A673 (cell line): ENCODE measurements at regions not wholly inside any gene's neighbourhood (a gene's known extent, or its start where the extent isn't known, plus 50 kb on each side); places are given as distances from the start of the nearest gene placed in this dataset.

Experiments used
- BruUV-seq: library from RNA; stranded (reverse); fragments of 400-500 nt; replicated peaks from 2 replicates; lab custom pipeline; 2021; lab: Mats Ljungman, UMichigan
- CTCF ChIA-PET: fragments of 300-600 bp; sonication (Branson Sonifier 250); formaldehyde crosslinking; loops from one replicate; lab custom pipeline; 2022; ENCODE audit warnings: antibody characterized with exemption; lab: Charles Lee
- POLR2A ChIA-PET: fragments of 300-600 bp; sonication (Branson Sonifier 250); formaldehyde crosslinking; loops from one replicate; lab custom pipeline; 2022; ENCODE audit warnings: antibody characterized with exemption; ENCODE audit not compliant: low non-redundant PET; lab: Charles Lee
- DNase-seq: peaks from one replicate; pipeline ENCODE4 v3.0.0-alpha.2; 2015; ENCODE audit warnings: low spot score
- H3K27ac ChIP-seq: fragments of 200-600 bp; sonication (generic); 2 replicates; pipeline ENCODE4 v1.5.1; 2016; ENCODE audit warnings: mixed run types, low read depth, mild to moderate bottlenecking, mixed read lengths, antibody characterized with exemption, low read length; ENCODE audit not compliant: poor library complexity, severe bottlenecking
- H3K27me3 ChIP-seq: fragments of 200-600 bp; sonication (generic); replicated peaks from 2 replicates; pipeline ENCODE4 v1.6.1; 2017; ENCODE audit warnings: mixed run types, low read depth, mild to moderate bottlenecking, mixed read lengths, antibody characterized with exemption, low read length; ENCODE audit not compliant: insufficient read depth, poor library complexity
- H3K36me3 ChIP-seq: fragments of 200-600 bp; sonication (generic); 2 replicates; pipeline ENCODE4 v1.6.1; 2016; ENCODE audit warnings: mixed run types, mild to moderate bottlenecking, mixed read lengths, antibody characterized with exemption, low read length; ENCODE audit not compliant: insufficient read depth, poor library complexity, severe bottlenecking
- H3K4me1 ChIP-seq: fragments of 200-600 bp; sonication (generic); 2 replicates; pipeline ENCODE4 v1.6.1; 2017; ENCODE audit warnings: mixed run types, mild to moderate bottlenecking, mixed read lengths, antibody characterized with exemption, low read length; ENCODE audit not compliant: insufficient read depth, poor library complexity, severe bottlenecking
- H3K4me3 ChIP-seq: fragments of 200-600 bp; sonication (generic); 2 replicates; pipeline ENCODE4 v1.5.1; 2016; ENCODE audit warnings: low read depth, mixed run types, mild to moderate bottlenecking, mixed read lengths, low read length; ENCODE audit not compliant: poor library complexity, severe bottlenecking
- H3K9me3 ChIP-seq: fragments of 200-600 bp; sonication (generic); 2 replicates; pipeline ENCODE4 v1.6.1; 2016; ENCODE audit warnings: mixed run types, low read depth, mild to moderate bottlenecking, mixed read lengths, antibody characterized with exemption, low read length; ENCODE audit not compliant: poor library complexity, severe bottlenecking
- EZH2 ChIP-seq: fragments of 200-600 bp; sonication (generic); IDR thresholded peaks from 2 replicates; pipeline ENCODE4 v1.6.1; 2017; ENCODE audit warnings: borderline replicate concordance, low read depth, mild to moderate bottlenecking, mixed read lengths, antibody characterized with exemption, low read length; ENCODE audit not compliant: poor library complexity, severe bottlenecking
- intact Hi-C: fragments of 100-400 bp; cut with micrococcal nuclease; formaldehyde crosslinking; loops from one replicate; pipeline ENCODE4 v1.10.0; 2022; ENCODE audit not compliant: unreplicated experiment
- TF ChIP-seq, protein P1 (sequence below): fragments of 300-800, 200-600 bp; sonication (generic); conservative IDR thresholded peaks from 2 replicates; pipeline ENCODE4 v1.5.1; 2017; ENCODE audit warnings: low read depth, mild to moderate bottlenecking, antibody characterized with exemption, low read length, moderate library complexity, mixed read lengths

DNA sequence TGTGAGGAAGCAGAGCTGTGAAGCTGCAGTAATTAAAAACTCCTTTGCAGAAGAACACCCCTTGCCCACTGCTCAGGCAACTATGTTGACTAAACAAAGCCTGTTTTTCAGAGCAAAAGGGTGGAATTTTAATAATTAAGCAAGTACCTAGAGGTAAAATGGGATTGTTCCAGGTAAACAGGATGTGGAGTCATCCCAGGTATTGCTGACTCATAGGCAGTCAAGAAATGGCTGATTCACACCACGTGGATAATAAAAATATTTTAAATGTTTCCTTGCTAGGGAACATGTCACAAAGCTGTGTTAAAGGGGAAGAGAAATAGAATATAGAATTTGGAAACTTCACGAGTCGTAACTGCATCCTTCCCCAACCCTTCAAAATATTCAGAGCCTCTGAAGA is 491.8 kb downstream of the BTBD3 start:
- no peaks in the 10 kb centered on the region for H3K4me1 ChIP-seq
- peaks cover 10% of the 10 kb centered on the region for H3K9me3 ChIP-seq
- no peak overlapping the region for H3K27ac ChIP-seq
- ChIA-PET CTCF (no interaction called here), POLR2A (no interaction called here)
- no TSS peak for BruUV-seq
- no peaks in the 10 kb centered on the region for H3K27me3 ChIP-seq
- intact Hi-C loops, result no loop called here
- no peaks in the 10 kb centered on the region for H3K36me3 ChIP-seq
- TF ChIP-seq EZH2, result no peak
- TF ChIP-seq, protein P1, sequence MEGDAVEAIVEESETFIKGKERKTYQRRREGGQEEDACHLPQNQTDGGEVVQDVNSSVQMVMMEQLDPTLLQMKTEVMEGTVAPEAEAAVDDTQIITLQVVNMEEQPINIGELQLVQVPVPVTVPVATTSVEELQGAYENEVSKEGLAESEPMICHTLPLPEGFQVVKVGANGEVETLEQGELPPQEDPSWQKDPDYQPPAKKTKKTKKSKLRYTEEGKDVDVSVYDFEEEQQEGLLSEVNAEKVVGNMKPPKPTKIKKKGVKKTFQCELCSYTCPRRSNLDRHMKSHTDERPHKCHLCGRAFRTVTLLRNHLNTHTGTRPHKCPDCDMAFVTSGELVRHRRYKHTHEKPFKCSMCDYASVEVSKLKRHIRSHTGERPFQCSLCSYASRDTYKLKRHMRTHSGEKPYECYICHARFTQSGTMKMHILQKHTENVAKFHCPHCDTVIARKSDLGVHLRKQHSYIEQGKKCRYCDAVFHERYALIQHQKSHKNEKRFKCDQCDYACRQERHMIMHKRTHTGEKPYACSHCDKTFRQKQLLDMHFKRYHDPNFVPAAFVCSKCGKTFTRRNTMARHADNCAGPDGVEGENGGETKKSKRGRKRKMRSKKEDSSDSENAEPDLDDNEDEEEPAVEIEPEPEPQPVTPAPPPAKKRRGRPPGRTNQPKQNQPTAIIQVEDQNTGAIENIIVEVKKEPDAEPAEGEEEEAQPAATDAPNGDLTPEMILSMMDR, result no peak
- no peak for DNase-seq
- H3K4me3 ChIP-seq, result no peak overlapping the region

DNA sequence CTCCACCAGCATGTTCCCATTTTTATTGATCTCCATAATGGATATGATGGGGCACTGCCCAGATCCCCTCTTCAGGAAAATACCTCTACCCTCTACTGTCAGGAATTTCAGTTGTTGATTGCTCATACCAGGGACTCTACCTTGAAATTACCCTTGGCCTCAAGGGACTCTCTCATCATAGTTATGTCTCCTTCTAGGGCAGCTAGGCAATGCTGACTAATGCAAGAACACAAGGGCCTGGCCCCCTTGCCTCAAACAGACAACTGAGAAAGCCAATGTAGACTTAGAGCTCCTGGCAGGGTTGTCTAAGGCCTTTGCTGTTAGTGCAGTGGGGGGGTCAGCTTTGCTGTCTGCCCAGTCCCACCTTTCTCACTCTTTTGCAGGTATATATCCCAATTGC is 493.1 kb downstream of the BTBD3 start:
- TF ChIP-seq, protein P1, result no peak
- TF ChIP-seq EZH2, result no peak
- Histone ChIP-seq H3K27me3 (no peaks in the 10 kb centered on the region), H3K4me1 (no peaks in the 10 kb centered on the region), H3K36me3 (no peaks in the 10 kb centered on the region), H3K9me3 (peaks cover 10% of the 10 kb centered on the region), H3K27ac (no peak overlapping the region), H3K4me3 (no peak overlapping the region)
- POLR2A ChIA-PET, result no interaction called here
- CTCF ChIA-PET, result no interaction called here
- intact Hi-C loops, result no loop called here
- no TSS peak for BruUV-seq
- DNase-seq, result no peak

DNA sequence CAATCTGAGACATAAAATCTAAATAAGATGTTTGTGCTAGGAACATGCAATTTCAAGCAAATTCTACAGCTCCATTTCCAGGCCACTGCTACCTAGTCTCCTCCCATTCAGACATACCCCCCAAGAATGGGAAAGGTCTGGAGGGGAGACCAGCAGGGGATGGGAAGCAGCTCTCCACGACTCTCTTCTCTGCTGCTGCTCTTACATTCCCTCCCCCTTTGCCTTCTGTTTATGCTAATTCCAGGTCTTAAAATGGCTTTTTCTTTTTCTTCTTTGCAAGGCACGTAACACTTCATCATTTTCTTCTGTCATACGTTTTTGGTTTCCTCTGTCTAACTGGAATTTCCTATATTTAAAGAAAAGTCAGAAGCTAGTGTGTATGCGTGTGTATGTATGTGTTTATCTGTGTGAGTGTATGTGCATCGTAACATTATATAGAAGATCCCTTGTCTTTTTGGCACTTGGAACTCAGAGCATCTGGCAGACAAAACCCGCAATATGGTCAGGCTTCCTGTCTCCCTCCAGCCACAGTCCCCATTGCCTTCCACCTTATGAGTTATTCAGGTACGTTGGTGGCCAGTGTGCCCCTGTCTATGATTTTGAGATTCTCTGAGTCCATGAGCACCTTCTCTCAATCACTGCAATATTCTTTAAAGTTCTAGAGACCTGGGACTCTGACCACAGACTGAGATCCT is 493.7 kb downstream of the BTBD3 start:
- peaks cover 10% of the 10 kb centered on the region for H3K9me3 ChIP-seq
- no peaks in the 10 kb centered on the region for H3K4me1 ChIP-seq
- no TSS peak for BruUV-seq
- intact Hi-C loops, result no loop called here
- no peaks in the 10 kb centered on the region for H3K27me3 ChIP-seq
- ChIA-PET POLR2A (no interaction called here), CTCF (no interaction called here)
- H3K4me3 ChIP-seq, result no peak overlapping the region
- no peaks in the 10 kb centered on the region for H3K36me3 ChIP-seq
- TF ChIP-seq, protein P1, result no peak
- no peak for TF ChIP-seq EZH2
- no peak overlapping the region for H3K27ac ChIP-seq
- no peak for DNase-seq
